K562 (cell line): ENCODE measurements at regions not wholly inside any gene's neighbourhood (a gene's known extent, or its start where the extent isn't known, plus 50 kb on each side); places are given as distances from the start of the nearest gene placed in this dataset.

Experiments used
- CEBPG ChIP-seq, 3 experiments: fragments of 200-800 bp in 1 of 3; sonication (Bioruptor generic) in 1 of 3; sonication (generic) in 1 of 3; formaldehyde crosslinking in 1 of 3; IDR thresholded peaks in 2 of 3; conservative IDR thresholded peaks in 1 of 3; 2 replicates each; pipeline versions ENCODE4 v1.6.1 to v1.8.0; 2016 to 2022; ENCODE audit warnings: missing compliant biosample characterization in 2 of 3, missing genetic modification characterization in 2 of 3, mild to moderate bottlenecking in 1 of 3, missing genetic modification reagents in 1 of 3
- CHD4 ChIP-seq: fragments of 200-600 bp; sonication (generic); IDR thresholded peaks from 3 replicates; pipeline ENCODE4 v1.6.1; 2012; ENCODE audit warnings: low read depth, mild to moderate bottlenecking, mixed read lengths, low read length, inconsistent platforms; ENCODE audit not compliant: insufficient read depth, insufficient replicate concordance, poor library complexity, severe bottlenecking
- FOXP1 ChIP-seq: sonication (generic); formaldehyde crosslinking; IDR thresholded peaks from 2 replicates; pipeline ENCODE4 v1.8.0; 2022; ENCODE audit warnings: mild to moderate bottlenecking, missing genetic modification reagents
- NCOA4 ChIP-seq: fragments of 450-650 bp; IDR thresholded peaks from 2 replicates; pipeline ENCODE4 v1.6.1; 2018; ENCODE audit warnings: mild to moderate bottlenecking; ENCODE audit not compliant: partially characterized antibody
- NFIX ChIP-seq: fragments of 250-450 bp; sonication (Bioruptor Pico); IDR thresholded peaks from 2 replicates; pipeline ENCODE4 v1.4.0; 2020; ENCODE audit warnings: low read depth, mild to moderate bottlenecking, moderate library complexity
- POLR2AphosphoS5 ChIP-seq: IDR thresholded peaks from 2 replicates; pipeline ENCODE4 v1.6.1; 2011; ENCODE audit warnings: mild to moderate bottlenecking, low read depth, low read length, moderate library complexity; ENCODE audit not compliant: control insufficient read depth, insufficient read depth
- SMAD3 ChIP-seq: fragments of 450-650 bp; formaldehyde crosslinking; conservative IDR thresholded peaks from 2 replicates; pipeline ENCODE4 v1.4.0; 2020; ENCODE audit warnings: mild to moderate bottlenecking
- SRF ChIP-seq, 2 experiments: fragments of 250-450, 450-650 bp in 1 of 2; sonication (Bioruptor Pico) in 1 of 2; sonication (generic) in 1 of 2; formaldehyde crosslinking; IDR thresholded peaks; 2 replicates each; pipeline versions ENCODE4 v1.5.0 to v1.5.1; 2020 to 2022; ENCODE audit warnings: mild to moderate bottlenecking in 1 of 2, missing genetic modification reagents in 1 of 2
- YBX1 ChIP-seq: fragments of 450-650 bp; IDR thresholded peaks from 2 replicates; pipeline ENCODE4 v1.7.1; 2016; ENCODE audit warnings: mild to moderate bottlenecking
- ZBTB1 ChIP-seq: sonication (generic); formaldehyde crosslinking; IDR thresholded peaks from 2 replicates; pipeline ENCODE4 v1.8.1; 2023; ENCODE audit warnings: missing genetic modification reagents, low read depth, mild to moderate bottlenecking, borderline replicate concordance
- ZBTB12 ChIP-seq: fragments of 250-450 bp; sonication (Bioruptor Pico); IDR thresholded peaks from 2 replicates; pipeline ENCODE4 v1.4.0; 2020
- ZFX ChIP-seq: sonication (generic); formaldehyde crosslinking; IDR thresholded peaks from 2 replicates; pipeline ENCODE4 v1.8.0; 2022; ENCODE audit warnings: mild to moderate bottlenecking, missing genetic modification reagents, moderate library complexity
- ZNF165 ChIP-seq: fragments of 250-450 bp; sonication (Bioruptor Pico); IDR thresholded peaks from 2 replicates; pipeline ENCODE4 v1.4.0; 2020; ENCODE audit warnings: borderline replicate concordance
- ZNF212 ChIP-seq: fragments of 450-650 bp; formaldehyde crosslinking; IDR thresholded peaks from 2 replicates; pipeline ENCODE4 v1.4.0; 2020; ENCODE audit warnings: mild to moderate bottlenecking
- ZNF280B ChIP-seq: fragments of 250-450 bp; sonication (Bioruptor Pico); IDR thresholded peaks from 2 replicates; pipeline ENCODE4 v1.5.1; 2021; ENCODE audit warnings: mild to moderate bottlenecking
- ZNF589 ChIP-seq: fragments of 200-800 bp; sonication (Bioruptor generic); IDR thresholded peaks from 2 replicates; pipeline ENCODE4 v1.6.1; 2016; ENCODE audit warnings: low read depth, missing genetic modification characterization, missing compliant biosample characterization
- TF ChIP-seq, protein P1 (sequence below): IDR thresholded peaks from 3 replicates; pipeline ENCODE4 v1.6.1; 2011; ENCODE audit warnings: borderline replicate concordance, mild to moderate bottlenecking; ENCODE audit not compliant: insufficient read length, insufficient read depth
- TF ChIP-seq, protein P2 (sequence below): fragments of 450-650 bp; IDR thresholded peaks from 2 replicates; pipeline ENCODE4 v1.6.1; 2017; ENCODE audit warnings: mild to moderate bottlenecking, moderate library complexity
- TF ChIP-seq, protein P3 (sequence below), 3 experiments: IDR thresholded peaks in 2 of 3; conservative IDR thresholded peaks in 1 of 3; 2 replicates each; pipeline ENCODE4 v1.5.1; 2011 to 2012; ENCODE audit warnings: low read length in 3 of 3, mild to moderate bottlenecking in 3 of 3, control low read depth in 2 of 3, improper control_type of control experiment in 1 of 3, inconsistent platforms in 1 of 3, low read depth in 1 of 3, mixed read lengths in 1 of 3, moderate library complexity in 1 of 3; ENCODE audit not compliant: insufficient read depth in 2 of 3

DNA sequence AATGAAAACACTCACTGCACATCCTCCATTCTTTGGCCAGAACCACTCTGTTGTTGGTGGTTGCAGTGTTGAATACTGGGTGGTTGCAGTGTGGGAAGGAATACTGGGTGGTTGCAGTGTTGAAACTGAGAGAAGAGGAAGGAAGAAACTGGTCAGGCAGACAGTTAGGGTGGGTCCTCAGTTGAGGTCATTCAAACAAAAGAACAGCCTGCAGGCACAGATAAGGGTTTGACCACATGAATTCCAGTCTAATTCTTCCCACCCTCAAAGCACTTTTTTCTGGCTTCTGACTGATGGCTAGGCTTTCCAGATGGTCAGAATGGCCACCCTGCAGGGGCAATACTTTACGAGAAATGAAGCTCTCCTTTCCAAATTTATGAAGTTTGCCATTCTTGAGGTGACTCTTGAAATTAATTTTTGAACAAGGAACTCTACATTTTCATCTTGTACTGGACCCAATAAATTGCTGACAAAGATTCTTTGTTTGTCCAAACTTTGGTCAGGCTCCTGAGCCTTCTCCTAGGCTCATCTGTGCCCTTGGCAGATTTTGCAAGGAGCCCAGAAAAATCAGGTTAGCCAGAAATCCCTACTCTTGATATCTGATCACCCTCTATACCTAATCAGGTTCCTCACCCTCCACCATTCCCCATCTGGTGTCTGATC is 596.6 kb upstream of the CDH5 start (continued):
- no peak for TF ChIP-seq NCOA4
- TF ChIP-seq, protein P1, sequence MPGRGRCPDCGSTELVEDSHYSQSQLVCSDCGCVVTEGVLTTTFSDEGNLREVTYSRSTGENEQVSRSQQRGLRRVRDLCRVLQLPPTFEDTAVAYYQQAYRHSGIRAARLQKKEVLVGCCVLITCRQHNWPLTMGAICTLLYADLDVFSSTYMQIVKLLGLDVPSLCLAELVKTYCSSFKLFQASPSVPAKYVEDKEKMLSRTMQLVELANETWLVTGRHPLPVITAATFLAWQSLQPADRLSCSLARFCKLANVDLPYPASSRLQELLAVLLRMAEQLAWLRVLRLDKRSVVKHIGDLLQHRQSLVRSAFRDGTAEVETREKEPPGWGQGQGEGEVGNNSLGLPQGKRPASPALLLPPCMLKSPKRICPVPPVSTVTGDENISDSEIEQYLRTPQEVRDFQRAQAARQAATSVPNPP = no peak
- TF ChIP-seq CEBPG (CRISPR knock-in tag; IDR thresholded peaks at IDR 0.05) = no peak
- no peak for TF ChIP-seq CEBPG (tag; conservative IDR thresholded peaks at IDR 0.05 in 1 of 2, IDR thresholded peaks at IDR 0.05 in 1 of 2)
- TF ChIP-seq ZNF165 (CRISPR knock-in tag) = no peak
- 0 out of 2 replicates have a peak, but pooled peaks have one; percentile 27 for TF ChIP-seq POLR2AphosphoS5
- no peak for TF ChIP-seq CHD4
- no peak for TF ChIP-seq FOXP1 (CRISPR knock-in tag)
- no peak for TF ChIP-seq SRF (CRISPR knock-in tag; IDR thresholded peaks at IDR 0.05)
- no peak for TF ChIP-seq ZNF589 (CRISPR knock-in tag)
- no peak for TF ChIP-seq ZFX
- TF ChIP-seq ZBTB12 (CRISPR knock-in tag) = peak; percentile 48; the same call in 1 of the 2 replicates
- no peak for TF ChIP-seq YBX1
- no peak for TF ChIP-seq ZNF212 (CRISPR knock-in tag)
- TF ChIP-seq, protein P2, sequence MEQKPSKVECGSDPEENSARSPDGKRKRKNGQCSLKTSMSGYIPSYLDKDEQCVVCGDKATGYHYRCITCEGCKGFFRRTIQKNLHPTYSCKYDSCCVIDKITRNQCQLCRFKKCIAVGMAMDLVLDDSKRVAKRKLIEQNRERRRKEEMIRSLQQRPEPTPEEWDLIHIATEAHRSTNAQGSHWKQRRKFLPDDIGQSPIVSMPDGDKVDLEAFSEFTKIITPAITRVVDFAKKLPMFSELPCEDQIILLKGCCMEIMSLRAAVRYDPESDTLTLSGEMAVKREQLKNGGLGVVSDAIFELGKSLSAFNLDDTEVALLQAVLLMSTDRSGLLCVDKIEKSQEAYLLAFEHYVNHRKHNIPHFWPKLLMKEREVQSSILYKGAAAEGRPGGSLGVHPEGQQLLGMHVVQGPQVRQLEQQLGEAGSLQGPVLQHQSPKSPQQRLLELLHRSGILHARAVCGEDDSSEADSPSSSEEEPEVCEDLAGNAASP = no peak
- TF ChIP-seq NFIX (CRISPR knock-in tag) = no peak
- no peak for TF ChIP-seq SMAD3
- TF ChIP-seq, protein P3, sequence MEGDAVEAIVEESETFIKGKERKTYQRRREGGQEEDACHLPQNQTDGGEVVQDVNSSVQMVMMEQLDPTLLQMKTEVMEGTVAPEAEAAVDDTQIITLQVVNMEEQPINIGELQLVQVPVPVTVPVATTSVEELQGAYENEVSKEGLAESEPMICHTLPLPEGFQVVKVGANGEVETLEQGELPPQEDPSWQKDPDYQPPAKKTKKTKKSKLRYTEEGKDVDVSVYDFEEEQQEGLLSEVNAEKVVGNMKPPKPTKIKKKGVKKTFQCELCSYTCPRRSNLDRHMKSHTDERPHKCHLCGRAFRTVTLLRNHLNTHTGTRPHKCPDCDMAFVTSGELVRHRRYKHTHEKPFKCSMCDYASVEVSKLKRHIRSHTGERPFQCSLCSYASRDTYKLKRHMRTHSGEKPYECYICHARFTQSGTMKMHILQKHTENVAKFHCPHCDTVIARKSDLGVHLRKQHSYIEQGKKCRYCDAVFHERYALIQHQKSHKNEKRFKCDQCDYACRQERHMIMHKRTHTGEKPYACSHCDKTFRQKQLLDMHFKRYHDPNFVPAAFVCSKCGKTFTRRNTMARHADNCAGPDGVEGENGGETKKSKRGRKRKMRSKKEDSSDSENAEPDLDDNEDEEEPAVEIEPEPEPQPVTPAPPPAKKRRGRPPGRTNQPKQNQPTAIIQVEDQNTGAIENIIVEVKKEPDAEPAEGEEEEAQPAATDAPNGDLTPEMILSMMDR (IDR thresholded peaks at IDR 0.05 in 2 of 3, conservative IDR thresholded peaks at IDR 0.05 in 1 of 3; ENCODE audit: insufficient read depth in 2 of 3, low read depth in 1 of 3, low read length in 3 of 3) = no peak
- peak; percentile 61; the same call in 1 of the 2 replicates for TF ChIP-seq ZNF280B (CRISPR knock-in tag)
- TF ChIP-seq ZBTB1 = no peak
